ENCODE measurements at regions not wholly inside any gene's neighbourhood (a gene's known extent, or its start where the extent isn't known, plus 50 kb on each side); places are given as distances from the start of the nearest gene placed in this dataset.

DNA sequence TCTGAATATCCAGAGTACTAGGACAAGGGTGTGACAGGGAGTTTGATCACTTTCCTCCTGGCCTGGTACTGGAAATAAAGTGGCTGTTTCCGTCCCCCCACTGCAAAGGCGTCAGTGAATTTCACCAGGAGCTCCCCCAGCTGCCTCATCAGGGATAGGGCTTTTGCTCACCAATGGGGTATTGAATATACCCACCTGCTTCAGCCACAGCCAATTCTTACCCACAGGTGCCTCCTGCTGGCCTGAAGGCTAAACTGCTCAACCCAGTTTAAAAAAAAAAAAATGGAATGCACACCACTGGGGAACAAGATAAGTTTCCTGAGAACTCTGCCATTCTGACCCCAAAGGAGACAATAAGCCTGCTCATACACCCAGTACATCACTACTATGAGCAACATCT, 65.3 kb upstream of the MS4A8 start:
- no peaks in the 10 kb centered on the region for H3F3A ChIP-seq (ENCODE audit: insufficient read depth, low read length, poor library complexity, severe bottlenecking)
- H4K20me1 ChIP-seq (ENCODE audit: insufficient read depth): no peaks in the 10 kb centered on the region
- H3K4me2 ChIP-seq (ENCODE audit: low read length): no peak overlapping the region
- no peaks in the 10 kb centered on the region for H3K9me3 ChIP-seq (ENCODE audit: low read length)
- H3K36me3 ChIP-seq (ENCODE audit: insufficient read depth, low read length): no peaks in the 10 kb centered on the region
- no peaks in the 10 kb centered on the region for H3K27me3 ChIP-seq (ENCODE audit: insufficient read depth, low read depth, low read length)
- no peak overlapping the region for H2AFZ ChIP-seq (ENCODE audit: low read depth, low read length)
- no peak overlapping the region for H3K27ac ChIP-seq (ENCODE audit: low read length)
- no peak overlapping the region for H3K4me3 ChIP-seq (ENCODE audit: low read length)
- no peak overlapping the region for H3K9ac ChIP-seq (ENCODE audit: low read length)
- H3K9me2 ChIP-seq (ENCODE audit: insufficient read depth, low read length): no peaks in the 10 kb centered on the region
- no peaks in the 10 kb centered on the region for H3K79me2 ChIP-seq (replicated peaks; ENCODE audit: insufficient read depth, low read length)
- peak; percentile 19 for TF ChIP-seq RAD21 (conservative IDR thresholded peaks at IDR 0.05)
- TF ChIP-seq, protein P1, sequence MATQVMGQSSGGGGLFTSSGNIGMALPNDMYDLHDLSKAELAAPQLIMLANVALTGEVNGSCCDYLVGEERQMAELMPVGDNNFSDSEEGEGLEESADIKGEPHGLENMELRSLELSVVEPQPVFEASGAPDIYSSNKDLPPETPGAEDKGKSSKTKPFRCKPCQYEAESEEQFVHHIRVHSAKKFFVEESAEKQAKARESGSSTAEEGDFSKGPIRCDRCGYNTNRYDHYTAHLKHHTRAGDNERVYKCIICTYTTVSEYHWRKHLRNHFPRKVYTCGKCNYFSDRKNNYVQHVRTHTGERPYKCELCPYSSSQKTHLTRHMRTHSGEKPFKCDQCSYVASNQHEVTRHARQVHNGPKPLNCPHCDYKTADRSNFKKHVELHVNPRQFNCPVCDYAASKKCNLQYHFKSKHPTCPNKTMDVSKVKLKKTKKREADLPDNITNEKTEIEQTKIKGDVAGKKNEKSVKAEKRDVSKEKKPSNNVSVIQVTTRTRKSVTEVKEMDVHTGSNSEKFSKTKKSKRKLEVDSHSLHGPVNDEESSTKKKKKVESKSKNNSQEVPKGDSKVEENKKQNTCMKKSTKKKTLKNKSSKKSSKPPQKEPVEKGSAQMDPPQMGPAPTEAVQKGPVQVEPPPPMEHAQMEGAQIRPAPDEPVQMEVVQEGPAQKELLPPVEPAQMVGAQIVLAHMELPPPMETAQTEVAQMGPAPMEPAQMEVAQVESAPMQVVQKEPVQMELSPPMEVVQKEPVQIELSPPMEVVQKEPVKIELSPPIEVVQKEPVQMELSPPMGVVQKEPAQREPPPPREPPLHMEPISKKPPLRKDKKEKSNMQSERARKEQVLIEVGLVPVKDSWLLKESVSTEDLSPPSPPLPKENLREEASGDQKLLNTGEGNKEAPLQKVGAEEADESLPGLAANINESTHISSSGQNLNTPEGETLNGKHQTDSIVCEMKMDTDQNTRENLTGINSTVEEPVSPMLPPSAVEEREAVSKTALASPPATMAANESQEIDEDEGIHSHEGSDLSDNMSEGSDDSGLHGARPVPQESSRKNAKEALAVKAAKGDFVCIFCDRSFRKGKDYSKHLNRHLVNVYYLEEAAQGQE (IDR thresholded peaks at IDR 0.05; ENCODE audit: borderline replicate concordance): no peak
- TF ChIP-seq EP300 (conservative IDR thresholded peaks at IDR 0.05; ENCODE audit: poor library complexity, severe bottlenecking): no peak
- TF ChIP-seq, protein P2, sequence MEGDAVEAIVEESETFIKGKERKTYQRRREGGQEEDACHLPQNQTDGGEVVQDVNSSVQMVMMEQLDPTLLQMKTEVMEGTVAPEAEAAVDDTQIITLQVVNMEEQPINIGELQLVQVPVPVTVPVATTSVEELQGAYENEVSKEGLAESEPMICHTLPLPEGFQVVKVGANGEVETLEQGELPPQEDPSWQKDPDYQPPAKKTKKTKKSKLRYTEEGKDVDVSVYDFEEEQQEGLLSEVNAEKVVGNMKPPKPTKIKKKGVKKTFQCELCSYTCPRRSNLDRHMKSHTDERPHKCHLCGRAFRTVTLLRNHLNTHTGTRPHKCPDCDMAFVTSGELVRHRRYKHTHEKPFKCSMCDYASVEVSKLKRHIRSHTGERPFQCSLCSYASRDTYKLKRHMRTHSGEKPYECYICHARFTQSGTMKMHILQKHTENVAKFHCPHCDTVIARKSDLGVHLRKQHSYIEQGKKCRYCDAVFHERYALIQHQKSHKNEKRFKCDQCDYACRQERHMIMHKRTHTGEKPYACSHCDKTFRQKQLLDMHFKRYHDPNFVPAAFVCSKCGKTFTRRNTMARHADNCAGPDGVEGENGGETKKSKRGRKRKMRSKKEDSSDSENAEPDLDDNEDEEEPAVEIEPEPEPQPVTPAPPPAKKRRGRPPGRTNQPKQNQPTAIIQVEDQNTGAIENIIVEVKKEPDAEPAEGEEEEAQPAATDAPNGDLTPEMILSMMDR (IDR thresholded peaks at IDR 0.05; ENCODE audit: poor library complexity, severe bottlenecking): peak; percentile 20
- TF ChIP-seq MXI1 (conservative IDR thresholded peaks at IDR 0.05; ENCODE audit: poor library complexity, severe bottlenecking): no peak
- no peak for TF ChIP-seq POLR2AphosphoS5 (IDR thresholded peaks at IDR 0.05)
- no peak for TF ChIP-seq EZH2 (IDR thresholded peaks at IDR 0.05; ENCODE audit: borderline replicate concordance, insufficient read depth, low read length, poor library complexity, severe bottlenecking)
- TF ChIP-seq TAF1 (IDR thresholded peaks at IDR 0.05; ENCODE audit: low read depth): no peak

DNA sequence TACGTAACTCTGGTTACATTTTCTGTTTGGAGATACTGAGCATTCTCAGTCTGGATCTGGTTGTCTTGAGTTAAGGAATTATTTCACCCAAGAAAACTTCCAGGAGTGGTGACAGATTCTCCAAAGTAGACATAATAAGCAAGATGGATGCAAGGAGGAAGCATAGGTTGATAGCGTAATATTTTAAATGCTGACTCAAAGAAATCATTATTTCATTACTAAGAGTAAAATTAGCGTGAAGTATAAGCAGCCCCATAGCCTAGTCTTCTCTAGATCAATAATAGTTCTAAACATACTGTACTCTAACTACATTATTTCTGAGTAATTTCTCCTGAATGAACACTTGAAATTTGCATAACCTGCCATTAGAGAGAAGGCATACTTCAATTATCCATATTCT, 57.5 kb upstream of the MS4A8 start:
- no peaks in the 10 kb centered on the region for H4K20me1 ChIP-seq (ENCODE audit: insufficient read depth)
- H3K79me2 ChIP-seq (replicated peaks; ENCODE audit: insufficient read depth, low read length): no peaks in the 10 kb centered on the region
- H3K36me3 ChIP-seq (ENCODE audit: insufficient read depth, low read length): no peaks in the 10 kb centered on the region
- H3K9ac ChIP-seq (ENCODE audit: low read length): no peak overlapping the region
- H3F3A ChIP-seq (ENCODE audit: insufficient read depth, low read length, poor library complexity, severe bottlenecking): no peaks in the 10 kb centered on the region
- no peak overlapping the region for H3K27ac ChIP-seq (ENCODE audit: low read length)
- TF ChIP-seq SMC3 (conservative IDR thresholded peaks at IDR 0.05; ENCODE audit: poor library complexity) (no peak), POLR2AphosphoS5 (IDR thresholded peaks at IDR 0.05) (no peak), MXI1 (conservative IDR thresholded peaks at IDR 0.05; ENCODE audit: poor library complexity, severe bottlenecking) (no peak)
- TF ChIP-seq, protein P1 (IDR thresholded peaks at IDR 0.05; ENCODE audit: borderline replicate concordance): no peak
- H3K9me2 ChIP-seq (ENCODE audit: insufficient read depth, low read length): no peaks in the 10 kb centered on the region
- H3K9me3 ChIP-seq (ENCODE audit: low read length): no peaks in the 10 kb centered on the region
- H3K27me3 ChIP-seq (ENCODE audit: insufficient read depth, low read depth, low read length): no peaks in the 10 kb centered on the region
- no peak overlapping the region for H3K4me3 ChIP-seq (ENCODE audit: low read length)
- no peak overlapping the region for H3K4me2 ChIP-seq (ENCODE audit: low read length)
- no peak overlapping the region for H2AFZ ChIP-seq (ENCODE audit: low read depth, low read length)
